ENCODE measurements at regions not wholly inside any gene's neighbourhood (a gene's known extent, or its start where the extent isn't known, plus 50 kb on each side); places are given as distances from the start of the nearest gene placed in this dataset.

DNA sequence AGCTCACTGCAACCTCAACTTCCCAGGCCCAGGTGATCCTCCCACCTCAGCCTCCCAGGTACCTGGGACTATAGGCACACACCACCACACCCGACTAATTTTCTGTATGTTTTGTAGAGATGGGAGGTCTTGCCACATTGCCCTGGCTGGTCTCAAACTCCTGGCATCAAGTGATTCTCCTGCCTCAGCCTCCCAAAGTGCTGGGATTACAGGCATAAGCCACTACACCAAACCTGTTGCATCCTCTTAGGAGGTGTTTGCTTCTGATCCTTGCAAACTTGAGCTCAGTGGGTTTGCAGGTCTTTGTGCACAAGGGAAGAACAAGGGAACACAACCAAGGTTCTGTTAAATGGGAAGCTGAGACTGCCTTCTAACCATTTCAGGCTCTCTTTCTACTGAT, 184.6 kb downstream of the ARHGAP12 start:
- no peaks in the 10 kb centered on the region for H3K9me3 ChIP-seq
- intact Hi-C loops (cut with DNase I): no loop called here
- no peaks in the 10 kb centered on the region for H3K27me3 ChIP-seq (replicated peaks; ENCODE audit: insufficient read depth)

DNA sequence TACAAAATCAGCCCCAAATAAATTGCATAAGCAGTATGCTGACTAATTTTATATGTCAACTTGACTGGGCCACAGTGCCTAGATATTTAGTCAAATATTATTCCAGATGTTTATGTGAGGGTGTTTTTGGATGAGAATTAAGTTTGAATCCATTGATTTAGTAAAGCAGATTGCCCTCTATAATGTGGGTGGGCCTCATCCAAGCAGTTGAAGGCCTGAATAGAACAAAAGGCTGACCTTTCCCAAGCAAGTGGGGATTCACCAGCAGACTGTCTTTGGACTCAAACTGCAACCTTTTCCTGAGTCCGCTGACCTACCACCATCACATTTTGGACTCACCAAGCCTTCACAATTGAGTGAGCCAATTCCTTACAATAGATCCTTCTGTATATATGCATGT, 186.4 kb downstream of the ARHGAP12 start:
- no peak overlapping the region for H3K4me3 ChIP-seq
- H3K27ac ChIP-seq: no peak overlapping the region
- no peak for DNase-seq (ENCODE audit: low spot score)
- no peaks in the 10 kb centered on the region for H3K36me3 ChIP-seq
- no peak for TF ChIP-seq POLR2A (IDR thresholded peaks at IDR 0.05)
- no peak for TF ChIP-seq CTCF (IDR thresholded peaks at IDR 0.05)
- no peak for TF ChIP-seq POLR2AphosphoS5 (IDR thresholded peaks at IDR 0.05)
- H3K9me3 ChIP-seq: no peaks in the 10 kb centered on the region
- H3K4me1 ChIP-seq (replicated peaks): no peaks in the 10 kb centered on the region
- H3K27me3 ChIP-seq (replicated peaks; ENCODE audit: insufficient read depth): no peaks in the 10 kb centered on the region
- intact Hi-C loops (cut with DNase I): no loop called here
- WGBS: 100% methylated on average over 1 of the region's 1 CpG

More for the DNA sequence above, 184.6 kb downstream of the ARHGAP12 start:
- no peaks in the 10 kb centered on the region for H3K36me3 ChIP-seq
- no peaks in the 10 kb centered on the region for H3K4me1 ChIP-seq (replicated peaks)
- WGBS: 86% methylated on average over 1 of the region's 1 CpG
- no peak for DNase-seq (ENCODE audit: low spot score)
- no peak for TF ChIP-seq CTCF (IDR thresholded peaks at IDR 0.05)
- no peak for TF ChIP-seq POLR2AphosphoS5 (IDR thresholded peaks at IDR 0.05)
- no peak for TF ChIP-seq POLR2A (IDR thresholded peaks at IDR 0.05)
- no peak overlapping the region for H3K27ac ChIP-seq
- H3K4me3 ChIP-seq: no peak overlapping the region

GRCh38 chr10:31741473-31741872, 187.2 kb downstream of the ARHGAP12 start:
- intact Hi-C loops (cut with DNase I): no loop called here
- no peak overlapping the region for H3K4me3 ChIP-seq
- no peak for DNase-seq (ENCODE audit: low spot score)

GRCh38 chr10:31739711-31740110, 188.9 kb downstream of the ARHGAP12 start:
- WGBS: 87% methylated on average over 1 of the region's 1 CpG
- H3K27ac ChIP-seq: no peak overlapping the region
- TF ChIP-seq POLR2AphosphoS5 (IDR thresholded peaks at IDR 0.05): no peak
- no peak for TF ChIP-seq CTCF (IDR thresholded peaks at IDR 0.05)
- no peak for TF ChIP-seq POLR2A (IDR thresholded peaks at IDR 0.05)
- no peaks in the 10 kb centered on the region for H3K36me3 ChIP-seq
- no peak for DNase-seq (ENCODE audit: low spot score)
- H3K9me3 ChIP-seq: no peaks in the 10 kb centered on the region
- H3K4me1 ChIP-seq (replicated peaks): no peaks in the 10 kb centered on the region
- H3K4me3 ChIP-seq: no peak overlapping the region
- H3K27me3 ChIP-seq (replicated peaks; ENCODE audit: insufficient read depth): no peaks in the 10 kb centered on the region
- intact Hi-C loops (cut with DNase I): no loop called here

More at GRCh38 chr10:31741473-31741872, 187.2 kb downstream of the ARHGAP12 start:
- Histone ChIP-seq H3K27me3 (replicated peaks; ENCODE audit: insufficient read depth) (no peaks in the 10 kb centered on the region), H3K4me1 (replicated peaks) (no peaks in the 10 kb centered on the region), H3K9me3 (no peaks in the 10 kb centered on the region), H3K27ac (no peak overlapping the region), H3K36me3 (no peaks in the 10 kb centered on the region)
- TF ChIP-seq CTCF (IDR thresholded peaks at IDR 0.05) (no peak), POLR2AphosphoS5 (IDR thresholded peaks at IDR 0.05) (no peak), POLR2A (IDR thresholded peaks at IDR 0.05) (no peak)

DNA sequence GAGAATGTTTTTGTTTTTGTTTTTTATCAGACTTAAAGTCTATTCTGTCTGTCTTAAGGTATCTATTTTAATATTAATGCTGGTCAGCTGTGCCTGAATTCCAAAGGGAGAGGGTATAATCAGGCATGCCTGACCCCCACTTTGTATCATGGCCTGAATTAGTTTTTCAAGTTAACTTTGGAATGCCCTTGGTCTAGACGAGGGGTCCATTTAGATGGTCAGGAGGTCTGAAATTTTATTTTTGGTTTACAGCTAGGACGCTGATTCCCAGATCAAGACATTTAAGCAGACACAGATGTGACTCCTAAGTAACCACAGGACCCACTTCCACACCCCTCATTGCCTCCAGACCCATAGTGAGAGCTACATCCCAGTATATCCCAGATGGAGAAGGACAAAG, 189.5 kb downstream of the ARHGAP12 start:
- no peaks in the 10 kb centered on the region for H3K27me3 ChIP-seq (replicated peaks; ENCODE audit: insufficient read depth)
- WGBS: 92% methylated on average over 2 of the region's 2 CpGs
- no peaks in the 10 kb centered on the region for H3K4me1 ChIP-seq (replicated peaks)
- TF ChIP-seq CTCF (IDR thresholded peaks at IDR 0.05) (no peak), POLR2AphosphoS5 (IDR thresholded peaks at IDR 0.05) (no peak)
- intact Hi-C loops (cut with DNase I): no loop called here
- DNase-seq (ENCODE audit: low spot score): no peak
- no peaks in the 10 kb centered on the region for H3K9me3 ChIP-seq
- H3K36me3 ChIP-seq: no peaks in the 10 kb centered on the region
- H3K4me3 ChIP-seq: no peak overlapping the region
- H3K27ac ChIP-seq: no peak overlapping the region
